HEK293 (cell line): ENCODE measurements at regions not wholly inside any gene's neighbourhood (a gene's known extent, or its start where the extent isn't known, plus 50 kb on each side); places are given as distances from the start of the nearest gene placed in this dataset.

ENCODE experiments used
- CTCF ChIP-seq: fragments of 450-650 bp; formaldehyde crosslinking; IDR thresholded peaks from 2 replicates; pipeline ENCODE4 v1.5.1; 2016; ENCODE audit warnings: missing biosample characterization, missing genetic modification characterization
- PRDM4 ChIP-seq: fragments of 450-650 bp; formaldehyde crosslinking; IDR thresholded peaks from 2 replicates; pipeline ENCODE4 v1.5.1; 2017; ENCODE audit warnings: missing biosample characterization, missing genetic modification characterization
- ZNF16 ChIP-seq: fragments of 450-650 bp; formaldehyde crosslinking; IDR thresholded peaks from 2 replicates; pipeline ENCODE4 v1.5.1; 2016; ENCODE audit warnings: low read depth, missing biosample characterization, missing genetic modification characterization
- ZNF18 ChIP-seq: fragments of 450-650 bp; formaldehyde crosslinking; IDR thresholded peaks from 2 replicates; pipeline ENCODE4 v1.5.1; 2016; ENCODE audit warnings: missing biosample characterization, missing genetic modification characterization
- ZNF37A ChIP-seq: fragments of 450-650 bp; IDR thresholded peaks from 2 replicates; pipeline ENCODE4 v1.5.1; 2018; ENCODE audit warnings: missing biosample characterization, missing genetic modification characterization
- ZNF580 ChIP-seq: fragments of 450-650 bp; formaldehyde crosslinking; IDR thresholded peaks from 2 replicates; pipeline ENCODE4 v1.5.1; 2016; ENCODE audit warnings: missing biosample characterization, missing genetic modification characterization
- ZNF776 ChIP-seq: fragments of 450-650 bp; formaldehyde crosslinking; IDR thresholded peaks from 2 replicates; pipeline ENCODE4 v1.5.0; 2017; ENCODE audit warnings: missing biosample characterization, missing genetic modification characterization, borderline replicate concordance

- TF ChIP-seq ZNF776 (tag by site-specific recombination), result no peak
- no peak for TF ChIP-seq ZNF580 (tag by site-specific recombination)
- TF ChIP-seq ZNF37A (tag by site-specific recombination), result no peak
- TF ChIP-seq ZNF16, result no peak
- no peak for TF ChIP-seq ZNF18 (tag by site-specific recombination)
- no peak for TF ChIP-seq PRDM4
- no peak for TF ChIP-seq CTCF (tag by site-specific recombination)
Measured at GRCh38 chr9:90964101-90965020, 162.7 kb downstream of the SYK start.
